DND-41 (cell line): ENCODE measurements at regions not wholly inside any gene's neighbourhood (a gene's known extent, or its start where the extent isn't known, plus 50 kb on each side); places are given as distances from the start of the nearest gene placed in this dataset.

Experiments used
- CTCF ChIP-seq: IDR thresholded peaks from 2 replicates; pipeline ENCODE4 v1.5.1; 2012; ENCODE audit warnings: borderline replicate concordance, low read length, moderate library complexity, mild to moderate bottlenecking; ENCODE audit not compliant: poor library complexity, severe bottlenecking; ENCODE audit errors: extremely low read depth
- EZH2 ChIP-seq: IDR thresholded peaks from 3 replicates; pipeline ENCODE4 v1.6.1; 2012; ENCODE audit warnings: borderline replicate concordance, low read depth, mild to moderate bottlenecking, moderate library complexity, low read length, inconsistent platforms; ENCODE audit not compliant: severe bottlenecking

DNA sequence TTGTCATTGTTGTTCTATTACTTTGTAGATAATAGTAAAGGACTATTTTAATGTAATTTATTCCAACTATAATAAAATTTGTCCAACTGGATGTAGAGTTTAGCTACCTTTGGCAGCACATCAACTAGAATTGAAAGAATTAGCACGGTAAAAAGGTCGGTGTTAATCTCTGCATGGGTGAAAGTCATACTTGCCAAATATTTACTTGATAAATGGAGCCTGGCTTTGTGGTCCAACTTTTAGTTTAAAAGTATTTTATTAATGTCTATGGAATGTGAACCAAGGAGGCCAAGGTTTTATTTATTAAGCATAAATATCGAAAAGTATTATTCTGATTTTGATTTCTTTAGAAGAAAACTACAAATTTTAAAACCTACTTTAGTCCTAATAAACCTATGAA lies 1389.0 kb downstream of the PCDH9 start:
- no peak for TF ChIP-seq CTCF
- no peak for TF ChIP-seq EZH2
